Colon (tissue), 2 donors: ENCODE measurements at regions not wholly inside any gene's neighbourhood (a gene's known extent, or its start where the extent isn't known, plus 50 kb on each side); places are given as distances from the start of the nearest gene placed in this dataset.

ENCODE experiments used
- FAIRE-seq: peaks from 2 replicates; lab custom pipeline; 2012; peaks lifted over from hg19 to GRCh38; lab: Jason Lieb, UNC
- donor health status: control.
- donor health status: control.

DNA sequence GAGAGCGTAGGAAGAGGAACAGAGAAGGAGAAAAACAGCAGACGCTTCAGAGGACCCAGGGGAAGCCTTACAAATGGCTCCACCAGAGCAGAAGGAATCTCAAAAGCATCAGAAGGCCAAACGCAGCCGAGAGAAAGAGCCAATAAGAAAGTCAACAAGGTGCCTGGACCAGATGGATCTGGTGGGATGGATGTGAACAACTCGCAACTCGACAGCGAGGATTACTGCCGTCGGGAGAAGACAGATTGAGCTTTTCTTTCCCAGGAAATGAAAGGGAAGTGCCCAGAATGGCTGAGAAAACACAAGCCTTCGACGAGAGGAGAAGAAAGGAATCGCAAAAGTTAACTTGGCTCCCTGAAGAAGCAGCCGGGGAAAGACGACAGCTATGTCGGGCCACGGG lies 132.8 kb upstream of the MGMT start:
- no peak for FAIRE-seq

DNA sequence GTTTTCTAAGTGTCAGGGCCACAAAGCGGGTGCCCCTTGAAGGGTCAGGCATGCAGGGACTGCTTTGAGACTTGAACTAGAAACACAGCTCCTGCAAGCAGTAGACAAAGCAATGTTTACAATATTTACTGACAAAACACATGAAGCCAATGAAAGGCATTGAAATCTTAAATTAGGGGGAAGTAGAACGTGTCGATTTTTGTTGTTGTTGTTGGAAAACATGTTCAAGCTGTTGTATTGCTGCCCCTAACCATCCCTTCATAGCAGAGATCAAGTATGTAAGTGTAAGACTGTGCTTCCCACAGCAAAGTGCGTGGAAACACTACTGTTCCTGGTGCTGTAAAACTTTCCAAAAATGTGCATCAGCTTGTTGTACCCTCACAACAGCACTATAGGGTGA lies 131.6 kb upstream of the MGMT start:
- FAIRE-seq = no peak

DNA sequence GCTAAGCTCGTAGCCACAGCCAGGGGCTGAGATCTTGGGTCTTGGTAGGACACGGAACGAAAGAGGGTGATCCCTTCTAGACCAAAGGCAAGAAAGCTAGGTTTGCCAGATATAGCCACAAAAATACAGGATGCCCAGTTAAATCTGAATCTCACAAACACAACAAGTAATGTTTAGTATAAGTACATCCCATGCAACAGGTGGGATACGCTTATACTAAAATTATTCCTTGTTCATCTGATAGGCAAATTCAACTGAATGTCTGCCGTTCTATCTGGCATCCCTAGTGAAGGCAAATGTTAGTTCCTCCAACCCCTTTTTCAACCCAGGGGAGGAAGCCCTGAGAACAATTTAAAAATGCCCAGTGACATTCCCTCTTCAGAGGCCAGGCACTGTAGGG lies 131.1 kb upstream of the MGMT start:
- no peak for FAIRE-seq

DNA sequence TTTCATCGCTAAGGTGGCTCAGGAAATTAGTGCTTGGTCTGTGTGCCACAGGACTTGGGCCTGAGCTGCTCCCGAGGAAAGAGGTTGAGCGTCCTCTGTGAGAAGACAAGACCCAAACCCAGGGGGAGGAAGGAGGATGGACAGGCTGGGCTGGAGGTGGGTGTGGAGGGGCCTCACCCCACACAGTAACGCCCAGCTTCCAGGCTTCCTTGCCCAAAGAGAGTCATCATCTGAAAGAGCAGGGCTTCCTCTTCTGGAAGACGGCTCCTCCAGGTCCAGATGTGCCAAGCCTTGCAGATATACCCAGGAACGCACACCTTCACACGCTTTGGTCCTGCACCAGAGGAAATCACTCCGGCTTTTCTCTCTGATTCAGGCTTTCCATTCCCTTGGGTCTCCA lies 127.8 kb upstream of the MGMT start:
- no peak for FAIRE-seq

DNA sequence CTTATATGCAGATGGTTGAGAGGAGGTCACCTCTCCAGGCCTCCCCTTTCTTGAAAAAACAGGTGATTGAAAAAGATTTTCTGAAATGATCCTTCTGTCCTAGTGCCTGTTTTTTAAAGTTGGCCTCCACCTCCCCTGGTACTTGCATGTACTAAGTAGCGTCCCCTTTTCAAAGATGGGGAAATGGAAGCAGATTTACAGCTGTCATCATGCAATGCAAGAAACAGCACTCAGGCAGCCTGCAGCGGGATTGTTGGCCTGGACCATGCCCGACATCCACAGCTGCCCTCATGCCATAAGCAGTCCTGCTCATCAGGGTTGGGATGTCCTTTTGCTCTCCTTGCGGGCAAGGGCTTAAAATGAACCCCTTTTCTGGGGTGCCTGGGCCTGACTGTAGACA lies 127.2 kb upstream of the MGMT start:
- no peak for FAIRE-seq

DNA sequence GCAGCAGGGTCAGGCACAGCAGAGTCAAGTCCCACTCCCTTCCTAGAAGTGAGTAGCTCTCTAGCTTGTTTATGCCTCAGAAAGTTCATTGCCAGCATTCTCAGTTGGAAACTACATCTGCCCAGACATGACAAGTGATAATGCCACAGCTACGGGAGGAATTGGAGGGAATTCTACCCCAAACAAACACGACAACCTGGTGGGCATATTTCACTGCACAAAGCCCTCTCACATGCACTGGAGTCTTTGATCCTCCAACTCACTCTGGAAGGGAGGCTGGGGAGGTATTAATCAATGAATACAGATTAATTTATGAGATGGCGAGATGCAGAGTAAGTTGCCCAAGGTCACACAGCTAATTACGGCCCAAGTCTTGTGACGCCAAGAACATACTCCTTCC lies 126.0 kb upstream of the MGMT start:
- FAIRE-seq = no peak

DNA sequence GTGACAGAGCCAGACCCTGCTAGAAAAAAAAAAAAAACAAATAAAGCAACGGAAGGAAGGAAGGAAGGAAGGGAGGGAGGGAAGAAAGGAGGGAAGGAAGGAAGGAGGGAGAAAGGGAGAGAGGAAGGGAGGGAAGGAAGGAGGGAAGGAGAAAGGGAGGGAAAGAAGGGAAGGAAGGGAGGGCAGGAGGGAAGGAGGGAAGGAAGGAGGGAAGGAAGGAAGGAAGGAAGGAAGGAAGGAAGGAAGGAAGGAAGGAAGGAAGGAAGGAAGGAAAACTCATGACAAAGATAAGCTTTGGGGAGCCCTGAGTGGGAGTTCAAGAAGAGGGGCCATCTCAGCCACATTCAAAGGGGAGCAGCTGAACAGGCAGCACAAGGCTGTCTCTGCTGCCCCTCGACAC lies 124.7 kb upstream of the MGMT start:
- FAIRE-seq = no peak

DNA sequence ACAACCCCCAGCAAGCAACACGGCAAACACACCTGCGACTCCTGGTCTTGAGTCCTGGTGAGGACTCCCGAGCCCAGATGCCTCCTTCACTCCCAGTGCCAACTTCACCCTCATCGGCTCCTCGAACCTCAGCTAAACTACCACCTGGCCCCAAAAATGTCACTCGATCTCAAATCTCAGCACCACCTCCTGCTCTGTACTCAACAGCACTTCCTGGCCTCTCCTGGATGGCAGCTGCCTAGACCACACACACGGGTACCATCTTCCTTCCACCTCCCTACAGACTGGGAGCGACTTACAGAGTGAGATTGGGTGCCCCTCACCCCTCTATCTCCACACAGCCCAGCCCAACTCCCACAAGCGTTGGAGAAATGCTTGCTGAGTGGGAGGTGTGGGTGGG lies 123.9 kb upstream of the MGMT start:
- FAIRE-seq = no peak

DNA sequence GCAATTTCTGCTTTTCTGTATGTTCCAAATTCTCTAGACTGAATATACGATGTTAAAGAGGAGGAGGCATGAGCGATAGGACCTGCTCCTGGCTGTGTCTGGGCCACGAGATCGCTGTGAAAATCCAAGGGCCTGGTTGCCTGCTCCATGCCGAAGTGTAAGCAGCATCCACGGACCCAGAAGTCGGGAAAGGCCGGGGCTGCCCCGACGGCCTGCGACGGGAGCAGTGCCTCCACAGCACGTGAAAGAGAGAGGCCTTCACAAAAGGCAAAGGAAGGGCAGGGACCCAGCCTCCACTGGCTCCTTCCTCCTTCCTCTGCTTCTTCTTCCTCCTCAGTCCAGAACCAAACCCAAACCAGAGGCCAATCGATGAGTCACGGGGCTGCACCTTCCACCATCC lies 122.9 kb upstream of the MGMT start:
- FAIRE-seq = no peak

DNA sequence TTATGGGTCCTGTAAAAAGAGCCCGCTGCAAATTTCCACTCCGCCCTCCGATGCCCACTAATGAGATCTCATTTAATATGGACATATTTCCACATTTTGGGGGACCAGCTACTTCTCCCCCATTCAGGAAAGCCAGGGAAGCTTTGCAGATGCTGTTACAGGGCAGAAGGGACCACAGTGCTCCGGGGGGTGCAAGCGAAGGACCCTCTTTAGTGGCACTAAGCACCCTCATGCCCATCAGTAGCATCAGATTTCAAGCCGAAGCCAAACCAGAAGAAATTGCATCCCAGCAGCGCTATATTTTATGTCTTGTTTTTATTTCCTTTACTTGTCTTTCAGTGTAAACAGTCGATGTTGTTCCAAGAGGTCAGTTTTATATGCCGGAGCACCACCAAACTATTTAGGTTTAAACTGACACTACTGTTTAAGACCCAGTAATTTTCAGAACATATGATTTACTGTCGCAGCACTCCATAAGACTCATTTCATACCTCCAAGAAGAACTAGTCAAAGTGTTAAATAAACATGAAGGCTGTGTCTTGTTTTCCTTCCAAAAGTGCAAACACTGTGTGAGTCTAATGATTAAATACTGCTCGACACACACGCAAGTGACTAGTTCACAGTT lies 122.2 kb upstream of the MGMT start:
- FAIRE-seq = no peak

DNA sequence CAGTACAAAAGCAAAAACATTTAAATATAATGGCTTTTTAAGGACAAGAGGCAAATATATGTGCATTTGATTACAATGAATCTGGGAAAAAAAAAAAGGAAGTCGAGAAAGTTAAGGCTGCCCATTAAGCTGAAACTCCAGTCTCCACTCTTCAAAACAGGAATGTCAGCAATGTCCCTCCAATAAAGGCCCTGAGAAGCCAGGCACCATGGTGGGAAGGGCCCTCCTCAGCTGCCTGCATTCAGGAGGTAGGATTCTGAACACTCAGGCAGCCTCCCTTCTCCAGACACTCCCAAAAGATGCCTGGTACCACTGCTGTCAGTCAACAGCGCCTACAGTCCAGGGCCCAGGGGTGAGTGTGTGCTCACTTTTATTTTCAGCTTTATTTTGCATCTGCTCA lies 121.3 kb upstream of the MGMT start:
- no peak for FAIRE-seq

DNA sequence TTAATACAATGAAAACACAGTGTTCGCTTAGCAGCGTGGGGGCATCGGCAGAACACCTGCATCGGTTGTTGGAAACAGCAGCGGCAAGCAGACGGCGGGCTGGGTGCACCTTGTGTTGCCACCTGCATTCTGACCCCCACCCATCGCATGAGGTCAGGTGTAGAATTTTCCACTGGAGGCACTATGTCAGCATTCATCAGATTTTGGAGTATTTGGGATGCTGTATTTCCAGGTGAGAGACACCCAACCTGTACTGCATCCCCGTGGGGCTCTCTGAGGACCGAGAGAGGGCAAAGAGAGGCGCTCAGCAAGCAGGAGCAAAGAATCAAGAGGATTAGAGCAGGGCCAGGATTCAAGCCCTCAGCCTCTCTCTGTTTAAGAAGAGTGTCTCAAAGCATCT lies 116.4 kb upstream of the MGMT start:
- FAIRE-seq = no peak

DNA sequence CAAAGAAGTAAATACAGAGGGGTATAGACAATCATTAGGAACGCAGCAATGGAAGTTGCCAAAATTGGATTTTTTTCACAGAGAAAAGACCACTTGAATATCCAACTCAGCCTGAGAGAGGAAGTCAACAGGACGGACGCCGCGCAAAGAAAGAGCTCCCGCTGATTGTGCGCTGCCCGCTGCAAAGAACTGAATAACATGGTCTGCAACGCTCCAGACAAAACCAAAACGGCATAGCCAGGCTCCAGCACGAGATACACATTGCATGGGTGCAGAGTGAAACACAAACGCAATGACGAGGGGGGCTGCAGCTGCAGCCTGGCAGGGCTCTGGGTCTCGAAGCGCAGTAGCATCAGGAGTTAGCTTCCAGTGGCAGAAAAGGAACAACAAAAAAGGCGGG lies 113.9 kb upstream of the MGMT start:
- FAIRE-seq = no peak

DNA sequence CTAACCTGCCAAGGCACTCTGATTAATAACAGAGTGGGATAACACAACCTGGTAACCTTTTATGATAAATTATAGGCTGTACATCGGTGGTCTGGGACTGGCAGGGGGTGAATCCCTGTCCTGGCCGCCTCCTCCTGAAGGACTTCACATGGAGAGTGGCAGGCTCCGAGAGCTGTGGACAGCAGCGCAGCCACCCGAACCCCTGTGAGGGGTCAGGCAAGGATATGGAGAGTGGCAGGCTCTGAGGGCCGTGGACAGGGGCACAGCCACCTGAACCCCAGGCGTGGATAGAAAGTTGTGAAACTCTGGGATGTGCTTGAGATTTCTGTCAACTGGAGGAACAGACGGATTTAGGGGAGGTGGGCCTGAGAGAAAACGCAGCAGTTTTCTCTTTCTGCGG lies 107.0 kb upstream of the MGMT start:
- FAIRE-seq = no peak

DNA sequence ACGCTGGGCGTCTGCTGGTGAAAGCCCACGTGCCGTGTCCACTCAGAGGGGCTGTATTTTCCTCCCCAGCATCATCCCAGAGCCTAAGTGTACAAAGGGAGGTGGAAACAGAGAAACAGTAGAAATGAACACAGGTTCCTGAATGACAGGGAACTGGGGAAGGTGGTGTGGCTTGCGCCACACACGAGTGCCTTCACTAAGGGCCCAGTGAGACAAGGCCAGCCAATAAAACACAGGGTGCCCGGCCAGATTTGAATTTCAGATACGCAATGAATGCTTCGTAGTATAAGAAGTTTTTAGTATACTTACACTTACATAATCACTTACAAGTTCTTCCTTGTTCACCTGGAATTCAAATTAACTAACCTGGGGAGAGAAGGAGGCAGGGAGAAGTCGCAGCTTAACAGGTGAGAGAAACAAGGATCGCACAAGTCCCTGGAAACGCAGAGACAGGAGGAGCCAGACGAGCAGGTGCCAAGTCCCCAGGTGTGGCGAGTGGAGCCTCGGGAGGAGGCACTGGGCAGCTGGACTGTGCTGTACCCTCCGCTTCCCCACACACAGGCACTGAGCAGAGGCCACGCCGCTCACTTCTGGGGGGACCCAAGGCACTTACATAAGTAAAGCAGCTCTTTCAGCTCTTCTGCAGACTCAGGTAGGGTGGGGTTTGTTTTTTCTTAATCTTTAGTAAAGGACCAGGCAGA lies 105.2 kb upstream of the MGMT start:
- no peak for FAIRE-seq

DNA sequence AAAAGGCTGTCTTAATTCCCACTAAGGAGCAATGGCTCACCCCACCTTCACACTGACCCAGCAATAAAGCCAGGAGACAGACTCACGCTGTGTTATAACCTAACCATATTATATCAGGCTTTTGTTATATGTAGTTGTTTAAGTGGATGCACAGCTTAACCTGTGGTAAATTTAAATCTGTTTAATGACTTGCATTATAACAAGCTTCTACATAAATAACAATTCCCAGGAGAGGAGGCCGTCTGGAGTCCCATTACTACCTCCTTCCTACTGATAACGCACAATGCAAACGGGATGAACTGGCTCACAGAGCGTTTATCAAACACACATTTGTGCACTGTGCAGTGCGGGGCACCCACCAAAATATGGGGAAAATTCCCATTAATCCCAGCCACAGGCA lies 102.1 kb upstream of the MGMT start:
- no peak for FAIRE-seq

DNA sequence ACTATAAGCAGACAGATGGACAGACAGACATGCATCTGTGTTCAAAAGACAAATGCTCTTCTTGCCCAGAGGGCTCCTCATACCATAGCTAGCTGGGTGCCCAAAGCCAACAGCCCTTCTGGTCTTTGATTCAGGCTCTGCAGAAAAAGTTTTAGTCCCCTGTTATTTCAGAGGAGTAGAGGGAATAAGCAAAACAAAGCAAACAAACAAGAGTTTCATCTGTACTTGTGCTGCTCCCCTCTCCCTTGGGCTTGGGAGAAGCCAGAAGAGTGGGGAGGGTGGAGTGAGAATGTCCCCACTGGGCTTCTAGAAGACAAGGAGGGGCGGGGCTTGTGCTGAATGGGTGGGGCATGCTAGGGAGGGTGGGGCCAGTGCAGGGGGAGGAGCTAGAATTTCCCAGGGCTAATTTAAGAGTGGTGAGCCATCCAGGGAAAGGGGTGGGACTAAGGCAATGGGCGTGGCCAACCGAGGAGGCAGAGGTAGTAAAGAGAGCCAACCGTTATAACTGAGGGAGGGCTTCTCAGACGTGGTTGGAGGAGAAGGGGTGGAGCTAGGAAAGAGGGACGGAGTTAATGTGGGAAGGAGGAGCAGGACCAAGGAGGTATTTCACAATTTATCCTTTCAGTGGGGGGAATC lies 101.2 kb upstream of the MGMT start:
- no peak for FAIRE-seq

DNA sequence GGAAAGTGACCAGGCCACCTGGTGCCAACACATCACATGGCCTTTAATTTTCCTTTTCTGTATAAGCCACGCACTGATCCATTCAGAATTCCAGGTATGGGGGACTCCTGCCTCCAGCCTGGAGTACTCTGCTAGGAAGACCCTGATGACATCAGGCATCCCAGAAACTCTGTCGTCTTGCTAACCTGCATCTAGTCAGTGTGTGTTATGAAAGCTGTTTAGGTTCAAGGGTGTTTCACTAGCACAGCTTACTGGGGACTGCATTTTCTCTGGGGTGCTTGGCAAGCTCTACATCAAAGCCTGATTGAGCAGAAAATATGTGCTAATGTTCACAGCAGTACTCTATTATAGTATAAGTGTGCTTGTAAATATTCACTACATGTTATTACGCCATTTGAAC lies 100.6 kb upstream of the MGMT start:
- FAIRE-seq = no peak

DNA sequence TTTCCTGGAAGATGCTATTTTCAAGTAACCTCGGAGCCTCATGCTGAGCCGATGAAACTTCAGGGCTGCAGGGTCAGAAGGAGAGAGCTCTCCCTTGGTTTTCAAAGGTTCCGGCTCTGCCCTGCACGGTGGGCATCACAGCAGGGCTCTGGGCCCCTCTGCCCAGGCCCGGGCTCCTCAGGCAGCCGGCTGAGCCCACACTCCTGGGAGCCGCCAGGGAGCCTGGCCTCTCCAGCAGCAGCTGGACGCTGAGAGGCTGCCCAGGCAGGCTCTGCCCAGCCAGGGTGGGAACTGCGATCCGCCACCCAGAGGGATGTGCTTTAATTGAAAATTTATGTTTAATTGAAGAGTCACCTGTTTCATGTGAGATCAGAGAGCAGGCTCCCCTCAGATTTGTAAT lies 97.5 kb upstream of the MGMT start:
- FAIRE-seq = no peak

DNA sequence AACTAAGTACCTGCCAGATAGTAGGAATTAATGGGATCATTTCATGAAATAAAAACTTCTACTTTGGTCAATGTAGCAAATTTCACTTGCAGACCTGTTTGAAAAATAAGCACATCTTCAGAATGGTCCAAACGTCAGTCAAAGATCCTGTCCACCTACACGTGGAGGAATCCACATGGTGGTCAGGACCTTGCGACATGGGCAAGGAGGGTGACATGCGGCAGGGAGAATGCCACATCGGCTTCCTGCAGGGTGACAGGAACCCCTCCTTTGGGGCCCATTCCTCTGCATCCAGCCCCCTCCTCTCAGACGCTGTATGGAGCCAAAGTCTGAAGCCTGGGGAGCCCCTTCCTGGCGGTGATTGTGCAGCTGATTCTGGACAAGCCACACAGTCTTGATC lies 95.5 kb upstream of the MGMT start:
- no peak for FAIRE-seq

DNA sequence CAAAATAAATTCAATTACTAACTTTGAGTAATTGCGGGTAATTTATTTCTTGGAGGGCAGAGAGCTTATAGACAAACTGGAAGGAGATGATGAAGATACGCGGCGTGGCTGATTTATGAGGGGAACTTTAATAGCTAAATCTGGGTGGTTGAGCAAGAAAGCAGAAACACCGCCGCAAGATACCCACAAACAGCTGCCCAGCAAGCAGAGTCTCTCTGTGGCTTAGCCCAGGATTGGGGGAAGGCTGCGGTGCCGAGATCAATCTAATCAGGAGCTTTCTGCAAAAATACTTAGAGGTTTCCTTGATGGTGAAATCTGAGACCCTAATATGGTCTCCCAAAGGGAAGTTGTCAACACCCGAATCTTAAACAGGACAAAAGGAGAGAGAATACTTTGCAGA lies 94.9 kb upstream of the MGMT start:
- FAIRE-seq = no peak

DNA sequence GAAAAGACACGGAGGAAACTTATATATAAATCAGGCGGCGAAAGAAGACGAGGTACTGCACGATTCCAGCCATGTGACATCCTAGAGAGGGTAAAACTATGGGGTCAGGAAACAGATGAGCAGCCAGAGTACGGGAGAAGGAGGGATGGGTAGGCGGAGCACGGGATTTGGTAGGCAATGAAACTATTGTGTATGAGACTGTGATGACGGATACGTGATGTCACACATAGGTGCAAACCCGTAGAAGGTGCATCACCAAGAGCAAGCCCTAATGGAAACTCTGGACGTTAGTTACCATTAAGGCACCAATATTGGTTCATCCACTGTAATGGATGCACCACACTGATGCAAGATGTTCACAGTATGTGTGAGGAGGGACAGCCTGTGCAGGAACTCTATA lies 93.8 kb upstream of the MGMT start:
- no peak for FAIRE-seq

DNA sequence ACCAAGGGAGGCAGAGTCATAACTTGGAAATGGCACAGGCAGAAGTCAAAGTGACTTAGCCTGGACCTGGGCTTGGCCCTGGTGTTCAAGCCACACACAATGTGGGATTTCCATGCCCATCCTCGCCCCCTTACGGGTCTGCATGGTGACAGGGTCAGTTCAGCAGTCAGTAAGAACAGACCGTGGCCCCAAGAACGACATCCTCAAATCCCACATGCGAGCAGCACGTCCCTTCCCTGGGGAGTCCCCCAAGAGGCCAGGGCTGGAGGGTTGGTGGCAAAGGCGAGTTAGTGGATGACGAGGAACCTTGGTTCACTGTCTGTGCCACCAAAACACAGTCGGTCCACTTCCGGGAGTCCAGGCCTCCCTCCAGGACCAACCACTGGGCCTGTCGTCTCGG lies 93.3 kb upstream of the MGMT start:
- FAIRE-seq = no peak

DNA sequence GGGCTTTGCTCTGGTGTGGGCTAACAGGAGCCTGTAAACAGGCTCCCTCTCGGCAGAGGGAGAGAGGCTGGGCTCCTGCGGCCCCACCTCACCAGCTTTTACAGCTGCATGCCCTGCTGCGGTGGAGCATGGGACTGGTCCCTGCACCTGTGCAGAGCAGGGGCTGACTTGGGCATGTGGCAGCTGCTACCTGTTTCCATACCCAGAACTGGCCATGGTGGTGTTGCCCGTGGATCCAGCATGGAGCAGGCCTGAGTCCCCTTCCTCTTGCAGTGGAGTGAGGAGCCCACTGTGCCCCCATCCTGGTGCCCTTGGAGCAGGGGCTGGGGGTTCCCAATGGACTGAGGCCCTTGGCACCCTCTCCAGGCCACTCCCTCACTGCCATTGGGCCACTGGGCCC lies 91.9 kb upstream of the MGMT start:
- no peak for FAIRE-seq
